WTC11 (cell line): ENCODE measurements at regions not wholly inside any gene's neighbourhood (a gene's known extent, or its start where the extent isn't known, plus 50 kb on each side); places are given as distances from the start of the nearest gene placed in this dataset.

Experiments used
- ATAC-seq: fragments of 200-7000 bp; cut with Tn5 transposase; 2 replicates; pipeline ENCODE4 v1.10.0; 2021; ENCODE audit warnings: mild to moderate bottlenecking, moderate library complexity
- CTCF ChIA-PET: fragments of 300-600 bp; sonication (Branson Sonifier 250); formaldehyde crosslinking; loops from one replicate; lab custom pipeline; 2021; ENCODE audit warnings: antibody characterized with exemption; lab: Charles Lee
- POLR2A ChIA-PET: fragments of 350-600 bp; sonication (Branson Sonifier 250); formaldehyde crosslinking; loops from one replicate; lab custom pipeline; 2021; ENCODE audit warnings: antibody characterized with exemption; lab: Charles Lee
- DNase-seq: peaks from one replicate; pipeline ENCODE4 v3.0.0; 2021; ENCODE audit warnings: low spot score
- H3K27ac Mint-ChIP-seq: 2 replicates; pipeline ENCODE4 v1.8.0; 2021; ENCODE audit warnings: mixed read lengths
- H3K27me3 Mint-ChIP-seq: 2 replicates; pipeline ENCODE4 v1.8.0; 2021; ENCODE audit warnings: low read depth, mild to moderate bottlenecking, moderate library complexity, mixed read lengths
- H3K36me3 Mint-ChIP-seq: 2 replicates; pipeline ENCODE4 v1.8.0; 2021; ENCODE audit warnings: mixed read lengths
- H3K4me1 Mint-ChIP-seq: 2 replicates; pipeline ENCODE4 v1.8.0; 2022; ENCODE audit warnings: mixed read lengths
- H3K4me3 Mint-ChIP-seq: 2 replicates; pipeline ENCODE4 v1.8.0; 2021; ENCODE audit warnings: mild to moderate bottlenecking, moderate library complexity, mixed read lengths
- H3K9me3 Mint-ChIP-seq: 2 replicates; pipeline ENCODE4 v1.8.0; 2021; ENCODE audit warnings: mixed read lengths
- ESRRA ChIP-seq: sonication (generic); formaldehyde crosslinking; IDR thresholded peaks from 2 replicates; pipeline ENCODE4 v1.8.1; 2022; ENCODE audit warnings: mild to moderate bottlenecking, missing genetic modification reagents, borderline replicate concordance
- FOXK1 ChIP-seq: sonication (generic); formaldehyde crosslinking; IDR thresholded peaks from 2 replicates; pipeline ENCODE4 v1.8.0; 2022; ENCODE audit warnings: mild to moderate bottlenecking, moderate library complexity, missing genetic modification reagents
- FOXP1 ChIP-seq: sonication (generic); formaldehyde crosslinking; IDR thresholded peaks from 2 replicates; pipeline ENCODE4 v1.8.0; 2022; ENCODE audit warnings: missing genetic modification reagents, mild to moderate bottlenecking, moderate library complexity, borderline replicate concordance
- JAZF1 ChIP-seq: fragments of 250-450 bp; sonication (Bioruptor Pico); IDR thresholded peaks from 2 replicates; pipeline ENCODE4 v1.9.0; 2021; ENCODE audit warnings: moderate library complexity, mild to moderate bottlenecking, inconsistent platforms
- NFE2L1 ChIP-seq: sonication (generic); formaldehyde crosslinking; IDR thresholded peaks from 2 replicates; pipeline ENCODE4 v1.8.1; 2023; ENCODE audit warnings: missing genetic modification reagents
- SP1 ChIP-seq: sonication (generic); formaldehyde crosslinking; conservative IDR thresholded peaks from 2 replicates; pipeline ENCODE4 v1.8.1; 2022; ENCODE audit warnings: missing genetic modification reagents
- TCF7 ChIP-seq: sonication (generic); formaldehyde crosslinking; IDR thresholded peaks from 2 replicates; pipeline ENCODE4 v1.8.0; 2022; ENCODE audit warnings: mild to moderate bottlenecking, low read depth, missing genetic modification reagents, moderate library complexity
- TEAD1 ChIP-seq: sonication (generic); formaldehyde crosslinking; IDR thresholded peaks from 2 replicates; pipeline ENCODE4 v1.8.0; 2022; ENCODE audit warnings: mild to moderate bottlenecking, missing genetic modification reagents
- TP53 ChIP-seq: sonication (generic); formaldehyde crosslinking; IDR thresholded peaks from 2 replicates; pipeline ENCODE4 v1.8.1; 2023; ENCODE audit warnings: mild to moderate bottlenecking, missing genetic modification reagents
- ZBTB21 ChIP-seq: sonication (generic); formaldehyde crosslinking; IDR thresholded peaks from 2 replicates; pipeline ENCODE4 v1.8.1; 2023; ENCODE audit warnings: mild to moderate bottlenecking, missing genetic modification reagents, borderline replicate concordance
- ZNF263 ChIP-seq: sonication (generic); formaldehyde crosslinking; IDR thresholded peaks from 2 replicates; pipeline ENCODE4 v1.8.1; 2022; ENCODE audit warnings: low read depth, mild to moderate bottlenecking, moderate library complexity, missing genetic modification reagents
- TF ChIP-seq, protein P1 (sequence below): fragments of 200-600 bp; IDR thresholded peaks from 2 replicates; pipeline ENCODE4 v1.8.0; 2022; ENCODE audit warnings: antibody characterized with exemption
- TF ChIP-seq, protein P2 (sequence below): sonication (generic); formaldehyde crosslinking; IDR thresholded peaks from 2 replicates; pipeline ENCODE4 v1.8.0; 2022; ENCODE audit warnings: mild to moderate bottlenecking, missing genetic modification reagents
- TF ChIP-seq, protein P3 (sequence below): sonication (generic); formaldehyde crosslinking; IDR thresholded peaks from 2 replicates; pipeline ENCODE4 v1.8.1; 2023; ENCODE audit warnings: mild to moderate bottlenecking, missing genetic modification reagents
- TF ChIP-seq, protein P4 (sequence below): sonication (generic); formaldehyde crosslinking; IDR thresholded peaks from 2 replicates; pipeline ENCODE4 v1.8.1; 2023; ENCODE audit warnings: mild to moderate bottlenecking, missing genetic modification reagents, borderline replicate concordance
- TF ChIP-seq, protein P5 (sequence below): sonication (generic); formaldehyde crosslinking; IDR thresholded peaks from 2 replicates; pipeline ENCODE4 v1.8.0; 2022; ENCODE audit warnings: mild to moderate bottlenecking, missing genetic modification reagents

DNA sequence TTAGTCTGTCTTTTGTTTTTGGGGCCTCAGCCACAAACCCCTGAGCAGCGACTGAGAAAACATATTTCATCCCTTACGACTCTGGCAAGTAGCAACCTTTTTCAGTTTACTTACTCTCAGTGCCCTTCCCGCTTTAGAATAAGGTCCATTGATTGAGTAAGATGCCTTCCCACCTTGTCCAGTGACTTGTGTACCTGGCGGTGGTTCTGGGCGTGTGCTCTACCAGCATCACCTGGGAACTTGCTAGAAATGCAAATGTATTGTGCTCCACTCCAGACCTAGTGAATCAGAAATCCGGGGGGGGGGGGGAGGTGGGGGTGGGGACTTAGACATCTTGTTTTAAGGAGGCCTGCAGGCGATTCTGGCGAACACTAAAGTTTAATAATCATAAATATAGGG, 72.1 kb downstream of the S1PR1 start:
- peak; percentile 30; the same call in 1 of the 2 replicates for ATAC-seq
- DNase-seq = no peak

DNA sequence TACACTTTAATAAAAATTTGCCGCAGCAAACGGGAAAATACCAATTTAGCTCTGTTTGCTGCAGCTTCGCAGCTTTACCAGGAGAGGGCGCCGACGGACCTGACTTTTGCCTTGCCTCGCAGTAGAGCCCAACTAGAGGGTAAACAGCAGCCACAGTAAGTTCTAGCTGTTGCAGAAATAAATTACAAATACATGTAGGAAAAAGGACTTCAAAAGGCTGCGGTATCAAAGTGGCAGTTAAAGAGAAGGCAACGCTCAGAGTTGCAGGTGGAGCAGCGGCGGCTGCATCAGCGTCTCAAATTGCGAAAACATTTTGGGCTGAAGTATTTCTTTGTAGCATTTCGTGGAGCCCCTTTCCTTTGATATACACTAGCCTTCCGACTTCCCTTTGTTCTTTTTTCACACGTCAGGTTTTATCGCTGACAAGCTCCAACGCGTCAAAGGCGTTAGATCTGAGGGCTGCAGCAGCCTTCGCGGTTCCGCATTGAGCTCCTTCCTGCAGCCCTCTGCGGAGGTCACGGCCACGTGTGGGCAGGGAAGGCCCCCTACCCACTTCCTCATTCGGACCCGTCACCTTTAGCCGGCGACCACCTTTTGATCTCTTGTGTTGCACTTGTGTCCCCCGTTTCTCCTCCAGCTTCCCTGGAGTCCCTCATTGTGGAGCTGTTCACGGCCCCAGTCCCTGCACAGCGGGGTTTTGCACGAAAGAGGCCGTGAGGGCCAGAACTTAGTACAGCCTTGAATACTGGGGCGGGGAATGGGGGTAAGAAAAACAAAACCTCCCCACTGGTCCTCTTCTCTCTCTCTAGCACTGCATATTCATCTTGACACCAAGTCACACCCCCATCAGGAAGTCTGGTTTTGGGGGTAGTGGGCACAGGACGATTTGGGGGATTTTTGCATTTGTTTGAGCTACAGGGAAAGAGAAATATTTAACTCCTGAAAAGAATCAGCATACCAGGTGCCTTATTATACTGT, 72.8 kb downstream of the S1PR1 start:
- DNase-seq (peak; percentile 51), ATAC-seq (peak; percentile 77)
- ChIA-PET CTCF (interaction anchor here (0.5 to 3.4 kb wide), 52 partner anchors 8 to 550 kb away, joined by 3 to 94 read pairs (median 4); no protein-coding TSS in a partner anchor), POLR2A (no interaction called here)
- 0 out of 2 replicates have a peak, but pooled peaks have one; percentile 49 for TF ChIP-seq FOXK1
- TF ChIP-seq TEAD1 (CRISPR knock-in tag) = peak; percentile 57; the same call in 1 of the 2 replicates
- no peak for TF ChIP-seq NFE2L1 (CRISPR knock-in tag)
- 0 out of 2 replicates have a peak, but pooled peaks have one; percentile 19 for TF ChIP-seq SP1
- TF ChIP-seq, protein P1, sequence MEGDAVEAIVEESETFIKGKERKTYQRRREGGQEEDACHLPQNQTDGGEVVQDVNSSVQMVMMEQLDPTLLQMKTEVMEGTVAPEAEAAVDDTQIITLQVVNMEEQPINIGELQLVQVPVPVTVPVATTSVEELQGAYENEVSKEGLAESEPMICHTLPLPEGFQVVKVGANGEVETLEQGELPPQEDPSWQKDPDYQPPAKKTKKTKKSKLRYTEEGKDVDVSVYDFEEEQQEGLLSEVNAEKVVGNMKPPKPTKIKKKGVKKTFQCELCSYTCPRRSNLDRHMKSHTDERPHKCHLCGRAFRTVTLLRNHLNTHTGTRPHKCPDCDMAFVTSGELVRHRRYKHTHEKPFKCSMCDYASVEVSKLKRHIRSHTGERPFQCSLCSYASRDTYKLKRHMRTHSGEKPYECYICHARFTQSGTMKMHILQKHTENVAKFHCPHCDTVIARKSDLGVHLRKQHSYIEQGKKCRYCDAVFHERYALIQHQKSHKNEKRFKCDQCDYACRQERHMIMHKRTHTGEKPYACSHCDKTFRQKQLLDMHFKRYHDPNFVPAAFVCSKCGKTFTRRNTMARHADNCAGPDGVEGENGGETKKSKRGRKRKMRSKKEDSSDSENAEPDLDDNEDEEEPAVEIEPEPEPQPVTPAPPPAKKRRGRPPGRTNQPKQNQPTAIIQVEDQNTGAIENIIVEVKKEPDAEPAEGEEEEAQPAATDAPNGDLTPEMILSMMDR = peak; percentile 71
- TF ChIP-seq, protein P2, sequence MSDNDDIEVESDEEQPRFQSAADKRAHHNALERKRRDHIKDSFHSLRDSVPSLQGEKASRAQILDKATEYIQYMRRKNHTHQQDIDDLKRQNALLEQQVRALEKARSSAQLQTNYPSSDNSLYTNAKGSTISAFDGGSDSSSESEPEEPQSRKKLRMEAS = peak; percentile 87
- no peak for TF ChIP-seq JAZF1 (CRISPR knock-in tag)
- TF ChIP-seq, protein P3, sequence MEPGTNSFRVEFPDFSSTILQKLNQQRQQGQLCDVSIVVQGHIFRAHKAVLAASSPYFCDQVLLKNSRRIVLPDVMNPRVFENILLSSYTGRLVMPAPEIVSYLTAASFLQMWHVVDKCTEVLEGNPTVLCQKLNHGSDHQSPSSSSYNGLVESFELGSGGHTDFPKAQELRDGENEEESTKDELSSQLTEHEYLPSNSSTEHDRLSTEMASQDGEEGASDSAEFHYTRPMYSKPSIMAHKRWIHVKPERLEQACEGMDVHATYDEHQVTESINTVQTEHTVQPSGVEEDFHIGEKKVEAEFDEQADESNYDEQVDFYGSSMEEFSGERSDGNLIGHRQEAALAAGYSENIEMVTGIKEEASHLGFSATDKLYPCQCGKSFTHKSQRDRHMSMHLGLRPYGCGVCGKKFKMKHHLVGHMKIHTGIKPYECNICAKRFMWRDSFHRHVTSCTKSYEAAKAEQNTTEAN = peak; percentile 54; the same call in 1 of the 2 replicates
- TF ChIP-seq ESRRA (CRISPR knock-in tag) = peak; percentile 45; the same call in 1 of the 2 replicates
- TF ChIP-seq, protein P4, sequence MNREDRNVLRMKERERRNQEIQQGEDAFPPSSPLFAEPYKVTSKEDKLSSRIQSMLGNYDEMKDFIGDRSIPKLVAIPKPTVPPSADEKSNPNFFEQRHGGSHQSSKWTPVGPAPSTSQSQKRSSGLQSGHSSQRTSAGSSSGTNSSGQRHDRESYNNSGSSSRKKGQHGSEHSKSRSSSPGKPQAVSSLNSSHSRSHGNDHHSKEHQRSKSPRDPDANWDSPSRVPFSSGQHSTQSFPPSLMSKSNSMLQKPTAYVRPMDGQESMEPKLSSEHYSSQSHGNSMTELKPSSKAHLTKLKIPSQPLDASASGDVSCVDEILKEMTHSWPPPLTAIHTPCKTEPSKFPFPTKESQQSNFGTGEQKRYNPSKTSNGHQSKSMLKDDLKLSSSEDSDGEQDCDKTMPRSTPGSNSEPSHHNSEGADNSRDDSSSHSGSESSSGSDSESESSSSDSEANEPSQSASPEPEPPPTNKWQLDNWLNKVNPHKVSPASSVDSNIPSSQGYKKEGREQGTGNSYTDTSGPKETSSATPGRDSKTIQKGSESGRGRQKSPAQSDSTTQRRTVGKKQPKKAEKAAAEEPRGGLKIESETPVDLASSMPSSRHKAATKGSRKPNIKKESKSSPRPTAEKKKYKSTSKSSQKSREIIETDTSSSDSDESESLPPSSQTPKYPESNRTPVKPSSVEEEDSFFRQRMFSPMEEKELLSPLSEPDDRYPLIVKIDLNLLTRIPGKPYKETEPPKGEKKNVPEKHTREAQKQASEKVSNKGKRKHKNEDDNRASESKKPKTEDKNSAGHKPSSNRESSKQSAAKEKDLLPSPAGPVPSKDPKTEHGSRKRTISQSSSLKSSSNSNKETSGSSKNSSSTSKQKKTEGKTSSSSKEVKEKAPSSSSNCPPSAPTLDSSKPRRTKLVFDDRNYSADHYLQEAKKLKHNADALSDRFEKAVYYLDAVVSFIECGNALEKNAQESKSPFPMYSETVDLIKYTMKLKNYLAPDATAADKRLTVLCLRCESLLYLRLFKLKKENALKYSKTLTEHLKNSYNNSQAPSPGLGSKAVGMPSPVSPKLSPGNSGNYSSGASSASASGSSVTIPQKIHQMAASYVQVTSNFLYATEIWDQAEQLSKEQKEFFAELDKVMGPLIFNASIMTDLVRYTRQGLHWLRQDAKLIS (CRISPR knock-in tag) = no peak
- TF ChIP-seq FOXP1 (CRISPR knock-in tag) = 0 out of 2 replicates have a peak, but pooled peaks have one; percentile 45
- peak; percentile 61; the same call in 1 of the 2 replicates for TF ChIP-seq TP53 (CRISPR knock-in tag)
- TF ChIP-seq, protein P5, sequence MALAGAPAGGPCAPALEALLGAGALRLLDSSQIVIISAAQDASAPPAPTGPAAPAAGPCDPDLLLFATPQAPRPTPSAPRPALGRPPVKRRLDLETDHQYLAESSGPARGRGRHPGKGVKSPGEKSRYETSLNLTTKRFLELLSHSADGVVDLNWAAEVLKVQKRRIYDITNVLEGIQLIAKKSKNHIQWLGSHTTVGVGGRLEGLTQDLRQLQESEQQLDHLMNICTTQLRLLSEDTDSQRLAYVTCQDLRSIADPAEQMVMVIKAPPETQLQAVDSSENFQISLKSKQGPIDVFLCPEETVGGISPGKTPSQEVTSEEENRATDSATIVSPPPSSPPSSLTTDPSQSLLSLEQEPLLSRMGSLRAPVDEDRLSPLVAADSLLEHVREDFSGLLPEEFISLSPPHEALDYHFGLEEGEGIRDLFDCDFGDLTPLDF (CRISPR knock-in tag) = no peak
- no peak for TF ChIP-seq ZBTB21
- H3K27ac Mint-ChIP-seq = peak overlapping the region; percentile 93
- peaks cover 51% of the 10 kb centered on the region for H3K27me3 Mint-ChIP-seq
- H3K4me1 Mint-ChIP-seq = peaks cover 35% of the 10 kb centered on the region
- 0 out of 2 replicates have a peak, but pooled peaks cover 3% of the 10 kb centered on the region for H3K9me3 Mint-ChIP-seq
- H3K4me3 Mint-ChIP-seq = peak overlapping the region; percentile 82
- H3K36me3 Mint-ChIP-seq = no peaks in the 10 kb centered on the region

More for the DNA sequence above, 72.1 kb downstream of the S1PR1 start:
- H3K27ac Mint-ChIP-seq = no peak overlapping the region; the same call in 1 of the 2 replicates
- TF ChIP-seq ZBTB21 (no peak), TCF7 (no peak), ZNF263 (CRISPR knock-in tag) (no peak)
- ChIA-PET POLR2A (no interaction called here), CTCF (interaction anchor here (0.5 to 3.4 kb wide), 47 partner anchors 9 to 359 kb away, joined by 3 to 94 read pairs (median 4); no protein-coding TSS in a partner anchor)
- H3K4me1 Mint-ChIP-seq = peaks cover 35% of the 10 kb centered on the region
- H3K36me3 Mint-ChIP-seq = no peaks in the 10 kb centered on the region
- H3K4me3 Mint-ChIP-seq = peak overlapping the region; percentile 48
- H3K27me3 Mint-ChIP-seq = peaks cover 44% of the 10 kb centered on the region
- 0 out of 2 replicates have a peak, but pooled peaks cover 3% of the 10 kb centered on the region for H3K9me3 Mint-ChIP-seq
